Activated CD4-positive, CD25-positive, alpha-beta regulatory T cell treated with anti-CD3 and anti-CD28 coated beads, Interleukin-2, amount 50 U/mL, for 24 hours (primary cell): ENCODE measurements at regions not wholly inside any gene's neighbourhood (a gene's known extent, or its start where the extent isn't known, plus 50 kb on each side); places are given as distances from the start of the nearest gene placed in this dataset.

ENCODE experiments used
- ATAC-seq, 2 donors: fragments of 150-1000 bp; cut with Tn5 transposase; one replicate each; pipeline ENCODE4 v1.10.0; 2021; ENCODE audit warnings: mild to moderate bottlenecking in 1 of 2, moderate library complexity in 1 of 2

- ATAC-seq: no peak
Measured at GRCh38 chr2:100627330-100628300, 64.8 kb downstream of the PDCL3 start.

GRCh38 chr2:100628506-100628905, 65.7 kb downstream of the PDCL3 start:
- ATAC-seq: no peak

- peak in 1 of 2 donors; percentile 20 for ATAC-seq
Measured at GRCh38 chr2:100629309-100629708, 66.5 kb downstream of the PDCL3 start.

- ATAC-seq: no peak
Measured at GRCh38 chr2:100630473-100630977, 67.7 kb downstream of the PDCL3 start.

- ATAC-seq: no peak
Measured at GRCh38 chr2:100632037-100632436, 69.2 kb downstream of the PDCL3 start.

- no peak for ATAC-seq
Measured at GRCh38 chr2:100632759-100633158, 70.0 kb downstream of the PDCL3 start.

GRCh38 chr2:100639588-100640390, 77.0 kb downstream of the PDCL3 start:
- no peak for ATAC-seq

- ATAC-seq: peak in 1 of 2 donors; percentile 34
Measured at GRCh38 chr2:100640431-100641124, 77.8 kb downstream of the PDCL3 start.

GRCh38 chr2:100641125-100641435, 78.3 kb downstream of the PDCL3 start:
- ATAC-seq: no peak

- no peak for ATAC-seq
Measured at GRCh38 chr2:100642425-100642824, 79.6 kb downstream of the PDCL3 start.

- no peak for ATAC-seq
Measured at GRCh38 chr2:100643467-100643866, 80.7 kb downstream of the PDCL3 start.

- ATAC-seq: peak; percentile 17 to 30
Measured at GRCh38 chr2:100643906-100644501, 81.2 kb downstream of the PDCL3 start.

GRCh38 chr2:100645695-100646429, 83.1 kb downstream of the PDCL3 start:
- no peak for ATAC-seq

GRCh38 chr2:100647709-100648108, 84.9 kb downstream of the PDCL3 start:
- ATAC-seq: no peak

GRCh38 chr2:100650151-100650550, 87.4 kb downstream of the PDCL3 start:
- no peak for ATAC-seq

GRCh38 chr2:100653449-100654035, 90.7 kb downstream of the PDCL3 start:
- ATAC-seq: peak in 1 of 2 donors; percentile 6

- no peak for ATAC-seq
Measured at GRCh38 chr2:100654611-100655010, 91.8 kb downstream of the PDCL3 start.

- ATAC-seq: no peak
Measured at GRCh38 chr2:100655446-100655845, 92.7 kb downstream of the PDCL3 start.

GRCh38 chr2:100655936-100656534, 93.2 kb downstream of the PDCL3 start:
- ATAC-seq: no peak

- ATAC-seq: no peak
Measured at GRCh38 chr2:100658017-100658416, 95.2 kb downstream of the PDCL3 start.
